Activated T-cell treated with anti-CD3 and anti-CD28 coated beads, Interleukin-2, amount 50 U/mL, for 72 hours (primary cell): ENCODE measurements at regions not wholly inside any gene's neighbourhood (a gene's known extent, or its start where the extent isn't known, plus 50 kb on each side); places are given as distances from the start of the nearest gene placed in this dataset.

Source experiments
- ATAC-seq, 2 donors: fragments of 150-1000 bp; cut with Tn5 transposase; replicated peaks in 1 of 2; 2 replicates each; pipeline ENCODE4 v1.10.0; 2021; ENCODE audit warnings: moderate library complexity in 2 of 2, mild to moderate bottlenecking in 1 of 2
- DNase-seq, 2 donors: peaks; one replicate each; pipeline ENCODE4 v3.0.0; 2021 to 2022; ENCODE audit warnings: mixed read lengths in 1 of 2
- H3K27ac Mint-ChIP-seq: one replicate; pipeline ENCODE4 v1.8.0; 2022; ENCODE audit warnings: mild to moderate bottlenecking, moderate library complexity, mixed read lengths
- H3K27me3 Mint-ChIP-seq: one replicate; pipeline ENCODE4 v1.8.0; 2022; ENCODE audit warnings: low read depth, mixed read lengths
- H3K36me3 Mint-ChIP-seq, 2 donors: one replicate each; pipeline ENCODE4 v1.8.0; 2022; ENCODE audit warnings: mixed read lengths in 2 of 2, mild to moderate bottlenecking in 1 of 2; ENCODE audit not compliant: insufficient read depth in 2 of 2
- H3K4me1 Mint-ChIP-seq: one replicate; pipeline ENCODE4 v1.8.0; 2022; ENCODE audit warnings: low read depth, mixed read lengths
- H3K4me3 Mint-ChIP-seq, 2 donors: one replicate each; pipeline ENCODE4 v1.8.0; 2022; ENCODE audit warnings: mild to moderate bottlenecking in 2 of 2, mixed read lengths in 2 of 2, moderate library complexity in 2 of 2
- H3K9me3 Mint-ChIP-seq, 2 donors: one replicate each; pipeline ENCODE4 v1.8.0; 2022; ENCODE audit warnings: mixed read lengths in 2 of 2

DNA sequence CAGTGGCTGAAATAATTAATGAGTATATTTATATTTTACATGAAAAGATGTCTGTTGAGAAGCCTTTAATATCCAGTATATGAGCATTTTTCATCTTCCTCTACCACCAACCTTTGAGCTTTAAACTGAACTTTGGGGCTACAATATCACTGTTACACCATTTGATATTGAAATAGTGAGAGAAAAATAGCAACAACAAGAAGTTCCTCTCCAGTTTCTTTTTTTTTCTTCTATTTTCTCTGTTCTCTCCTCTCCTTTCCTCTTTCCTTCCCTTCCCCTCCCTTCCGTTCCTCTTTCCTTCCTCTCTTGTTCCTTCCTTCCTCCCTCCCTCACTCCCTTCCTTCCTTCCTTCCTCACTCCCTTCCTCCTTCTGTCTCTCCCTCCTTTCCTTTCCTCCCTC is 1591.4 kb downstream of the PLA2G4A start:
- DNase-seq (no peak), ATAC-seq (no peak)
- no peak overlapping the region for H3K4me3 Mint-ChIP-seq
- no peaks in the 10 kb centered on the region for H3K36me3 Mint-ChIP-seq
- H3K27ac Mint-ChIP-seq, result no peak overlapping the region
- H3K27me3 Mint-ChIP-seq, result no peaks in the 10 kb centered on the region
- peaks cover 3 to 5% of the 10 kb centered on the region in 2 donors for H3K9me3 Mint-ChIP-seq
- H3K4me1 Mint-ChIP-seq, result no peaks in the 10 kb centered on the region

DNA sequence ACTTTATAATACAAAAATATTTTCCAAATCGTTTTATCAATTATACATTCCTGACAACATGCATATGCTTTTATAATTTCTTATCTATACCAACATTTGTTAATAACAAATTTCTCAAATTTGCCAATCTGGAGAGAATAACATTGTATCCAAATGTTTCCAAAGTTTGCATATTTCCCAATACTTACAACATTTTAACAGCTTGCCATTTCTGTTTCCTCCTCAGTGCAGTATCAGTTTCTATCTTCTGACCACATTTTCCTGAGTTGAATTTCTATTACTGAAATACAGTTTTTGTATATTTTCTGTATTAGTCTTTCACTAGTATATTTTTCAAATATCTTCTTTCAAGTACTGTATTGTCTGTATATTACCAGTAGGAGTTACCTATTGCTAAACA is 1594.3 kb downstream of the PLA2G4A start:
- H3K27me3 Mint-ChIP-seq, result no peaks in the 10 kb centered on the region
- H3K9me3 Mint-ChIP-seq, result peaks cover 1 to 3% of the 10 kb centered on the region in 2 donors
- DNase-seq (no peak), ATAC-seq (no peak)
- H3K27ac Mint-ChIP-seq, result no peak overlapping the region
- no peaks in the 10 kb centered on the region for H3K36me3 Mint-ChIP-seq
- no peaks in the 10 kb centered on the region for H3K4me1 Mint-ChIP-seq
- H3K4me3 Mint-ChIP-seq, result no peak overlapping the region

DNA sequence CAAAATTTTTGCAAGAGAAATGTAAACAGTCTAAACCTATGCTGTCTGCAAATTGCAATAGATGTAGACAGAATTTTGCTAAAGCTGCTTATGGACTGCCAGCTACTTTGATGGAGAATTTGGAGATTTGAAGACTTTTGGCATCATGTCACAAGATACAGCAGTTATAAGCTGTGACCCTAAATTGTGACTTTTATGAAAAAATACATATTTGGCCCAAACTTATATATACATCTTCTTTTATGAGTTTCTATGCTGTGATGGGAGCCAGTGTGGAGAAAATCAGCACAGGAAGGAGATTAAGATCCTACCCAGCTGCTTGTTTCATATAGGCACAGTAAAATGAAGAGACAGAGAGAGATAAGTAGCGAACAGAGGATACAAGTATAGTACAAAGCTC is 1595.4 kb downstream of the PLA2G4A start:
- H3K4me3 Mint-ChIP-seq, result no peak overlapping the region
- H3K4me1 Mint-ChIP-seq, result no peaks in the 10 kb centered on the region
- H3K27me3 Mint-ChIP-seq, result no peaks in the 10 kb centered on the region
- ATAC-seq (no peak), DNase-seq (no peak)
- no peak overlapping the region for H3K27ac Mint-ChIP-seq
- no peaks in the 10 kb centered on the region for H3K36me3 Mint-ChIP-seq
- H3K9me3 Mint-ChIP-seq, result peaks cover 3 to 6% of the 10 kb centered on the region in 2 donors

DNA sequence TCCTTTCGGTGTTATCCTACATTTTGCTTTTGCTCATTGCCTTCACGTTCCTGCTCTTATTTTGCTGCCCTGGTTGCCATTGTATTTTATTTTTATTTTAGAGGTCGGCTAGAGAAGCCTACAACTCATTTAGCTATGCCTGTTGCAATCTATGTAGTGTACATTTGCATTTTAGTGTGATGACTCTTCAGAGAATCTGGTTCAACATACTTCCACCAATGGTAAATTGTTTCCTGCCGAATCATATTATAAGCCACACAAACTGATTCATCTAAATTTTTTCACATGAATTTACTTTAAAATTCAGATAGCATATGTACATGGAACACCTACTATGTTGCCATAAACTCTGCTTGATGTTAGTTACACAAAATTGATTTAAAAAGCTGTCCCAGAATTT is 1596.9 kb downstream of the PLA2G4A start:
- ATAC-seq (no peak), DNase-seq (no peak)
- Mint-ChIP-seq H3K4me3 (no peak overlapping the region), H3K36me3 (no peaks in the 10 kb centered on the region), H3K27ac (no peak overlapping the region), H3K27me3 (no peaks in the 10 kb centered on the region), H3K9me3 (peaks cover 5 to 6% of the 10 kb centered on the region in 2 donors), H3K4me1 (no peaks in the 10 kb centered on the region)

DNA sequence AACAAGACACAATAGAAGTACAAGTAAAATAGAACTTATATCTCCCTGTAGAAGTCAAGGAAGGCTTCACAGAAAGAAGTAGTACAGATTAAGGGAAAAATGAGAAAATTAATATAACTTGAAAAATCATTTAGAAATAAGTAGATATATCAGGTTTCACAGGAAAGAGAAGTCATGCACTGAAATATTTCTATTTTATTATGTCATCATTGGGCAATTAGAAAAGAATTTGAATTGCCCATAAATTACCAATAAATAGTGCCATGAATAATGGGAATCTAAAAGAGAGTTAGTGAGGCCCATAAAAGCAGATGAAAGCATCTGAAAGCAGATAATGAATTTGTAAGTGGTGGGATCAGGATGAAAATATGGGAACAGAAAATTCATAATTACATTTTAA is 1597.8 kb downstream of the PLA2G4A start:
- Mint-ChIP-seq H3K4me1 (no peaks in the 10 kb centered on the region), H3K27me3 (no peaks in the 10 kb centered on the region)

DNA sequence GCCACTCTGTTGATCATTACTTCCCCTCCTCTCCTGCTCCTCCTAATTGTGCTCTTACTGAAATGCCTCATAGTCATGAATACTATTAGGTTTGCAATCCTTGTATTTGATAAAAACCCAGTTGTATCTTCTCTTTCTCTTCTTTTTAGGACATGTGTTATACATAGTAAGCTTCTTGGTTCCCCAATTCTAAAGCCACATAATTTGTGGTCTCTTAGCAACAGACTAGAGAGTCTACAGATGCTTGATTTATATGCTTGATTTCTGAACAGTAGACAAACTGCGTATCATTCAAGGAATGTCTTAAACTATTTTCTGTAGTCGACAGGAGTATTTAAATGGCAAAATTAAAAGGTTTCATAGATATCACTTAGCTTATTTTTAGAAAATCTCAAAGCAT is 1598.9 kb downstream of the PLA2G4A start:
- H3K4me3 Mint-ChIP-seq, result no peak overlapping the region
- DNase-seq, result no peak
- H3K4me1 Mint-ChIP-seq, result no peaks in the 10 kb centered on the region
- ATAC-seq, result no peak
- H3K27ac Mint-ChIP-seq, result no peak overlapping the region
- no peaks in the 10 kb centered on the region for H3K36me3 Mint-ChIP-seq
- H3K27me3 Mint-ChIP-seq, result no peaks in the 10 kb centered on the region
- H3K9me3 Mint-ChIP-seq, result peaks cover 3 to 4% of the 10 kb centered on the region in 2 donors

More for the DNA sequence above, 1597.8 kb downstream of the PLA2G4A start:
- peaks cover 5 to 6% of the 10 kb centered on the region in 2 donors for H3K9me3 Mint-ChIP-seq
- ATAC-seq (no peak), DNase-seq (no peak)
- no peaks in the 10 kb centered on the region for H3K36me3 Mint-ChIP-seq
- H3K27ac Mint-ChIP-seq, result no peak overlapping the region
- H3K4me3 Mint-ChIP-seq, result no peak overlapping the region

DNA sequence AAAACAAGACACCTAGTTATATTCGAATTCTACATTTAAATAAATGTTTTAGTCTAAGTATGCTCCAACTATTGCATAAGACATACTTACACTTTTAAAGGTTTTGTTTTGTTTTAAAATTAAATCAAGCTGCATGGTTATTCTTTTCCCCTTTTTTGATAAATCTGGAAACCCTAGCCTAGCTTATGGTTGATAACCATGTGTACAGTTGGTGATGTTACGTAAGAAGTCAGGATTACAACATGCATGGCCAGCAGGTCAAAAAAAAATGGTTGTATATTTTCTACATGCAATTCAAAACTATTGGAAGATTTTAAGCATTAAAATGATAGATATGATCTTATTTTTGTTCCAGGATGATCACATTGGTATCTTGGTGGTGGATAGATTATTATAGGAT is 1600.6 kb downstream of the PLA2G4A start:
- Mint-ChIP-seq H3K4me1 (no peaks in the 10 kb centered on the region), H3K36me3 (no peaks in the 10 kb centered on the region), H3K27me3 (no peaks in the 10 kb centered on the region), H3K4me3 (no peak overlapping the region), H3K27ac (no peak overlapping the region), H3K9me3 (peaks cover 3 to 4% of the 10 kb centered on the region in 2 donors)
- ATAC-seq (no peak), DNase-seq (no peak)

DNA sequence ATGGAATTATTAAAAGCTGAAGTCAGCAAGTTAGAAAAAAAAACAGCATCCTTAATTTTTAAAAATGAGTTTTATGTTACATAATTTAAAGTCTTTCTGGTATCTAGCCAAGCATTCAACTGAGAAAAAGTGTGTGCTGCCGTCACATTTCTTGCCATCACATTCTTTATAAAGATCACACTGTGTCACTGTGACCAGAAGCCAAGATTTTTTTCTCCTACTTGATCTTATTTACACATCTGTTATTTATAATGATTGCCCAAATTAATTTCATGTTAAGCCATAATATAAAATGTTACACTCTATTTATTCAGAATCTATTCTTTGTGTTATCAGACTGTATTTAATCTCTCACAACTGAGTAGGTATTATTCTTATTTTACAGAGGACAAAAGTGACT is 1603.7 kb downstream of the PLA2G4A start:
- Mint-ChIP-seq H3K36me3 (no peaks in the 10 kb centered on the region), H3K27me3 (no peaks in the 10 kb centered on the region), H3K27ac (no peak overlapping the region), H3K9me3 (peaks cover 3 to 4% of the 10 kb centered on the region in 2 donors), H3K4me3 (no peak overlapping the region), H3K4me1 (no peaks in the 10 kb centered on the region)
- DNase-seq (no peak), ATAC-seq (no peak)

DNA sequence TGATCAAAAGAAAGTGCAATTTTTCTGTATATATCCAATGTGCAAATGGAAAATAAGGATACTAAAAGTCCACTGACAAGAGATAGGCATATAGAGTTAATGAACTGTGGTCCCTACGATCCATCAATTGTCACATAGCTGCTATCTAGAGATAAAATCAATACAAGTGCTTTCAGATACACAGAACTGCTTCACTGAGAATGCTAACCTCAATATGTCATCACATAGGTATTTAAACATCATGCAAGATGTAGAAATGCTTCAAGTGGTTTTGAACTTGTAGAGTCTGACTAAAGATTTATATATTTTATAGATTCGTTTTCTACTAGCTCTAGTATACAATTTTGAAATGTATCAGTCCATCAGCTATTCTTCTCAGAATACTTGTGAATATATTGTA is 1604.7 kb downstream of the PLA2G4A start:
- no peaks in the 10 kb centered on the region for H3K27me3 Mint-ChIP-seq
- no peaks in the 10 kb centered on the region for H3K36me3 Mint-ChIP-seq
- H3K9me3 Mint-ChIP-seq, result peaks cover 3 to 6% of the 10 kb centered on the region in 2 donors
- no peak for ATAC-seq
- no peak overlapping the region for H3K4me3 Mint-ChIP-seq
- H3K4me1 Mint-ChIP-seq, result no peaks in the 10 kb centered on the region
- DNase-seq, result no peak
- no peak overlapping the region for H3K27ac Mint-ChIP-seq

DNA sequence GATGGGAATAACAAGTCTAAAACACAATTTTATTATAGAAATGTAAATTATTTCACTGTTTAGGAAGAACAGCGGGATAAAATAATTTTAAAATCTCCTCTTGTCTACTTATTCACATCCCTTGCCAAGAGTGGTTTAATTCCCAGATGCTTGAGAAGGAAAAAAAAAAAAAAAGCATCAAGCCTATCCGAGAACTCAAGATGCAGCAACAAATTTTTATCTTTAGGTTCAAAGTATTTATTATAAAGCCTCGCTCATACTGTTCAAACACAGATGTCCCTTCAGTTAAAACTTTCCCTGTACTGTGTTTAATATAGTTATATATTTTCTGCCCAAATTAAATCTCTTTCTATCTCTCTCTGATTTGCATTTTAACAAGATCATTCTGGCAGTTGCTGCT is 1615.8 kb downstream of the PLA2G4A start:
- H3K27ac Mint-ChIP-seq, result no peak overlapping the region
- no peak for DNase-seq
- no peaks in the 10 kb centered on the region for H3K4me1 Mint-ChIP-seq
- H3K4me3 Mint-ChIP-seq, result no peak overlapping the region
- ATAC-seq, result no peak
- H3K9me3 Mint-ChIP-seq, result peaks cover 0 to 1% of the 10 kb centered on the region in 2 donors
- H3K27me3 Mint-ChIP-seq, result no peaks in the 10 kb centered on the region
- H3K36me3 Mint-ChIP-seq, result no peaks in the 10 kb centered on the region

DNA sequence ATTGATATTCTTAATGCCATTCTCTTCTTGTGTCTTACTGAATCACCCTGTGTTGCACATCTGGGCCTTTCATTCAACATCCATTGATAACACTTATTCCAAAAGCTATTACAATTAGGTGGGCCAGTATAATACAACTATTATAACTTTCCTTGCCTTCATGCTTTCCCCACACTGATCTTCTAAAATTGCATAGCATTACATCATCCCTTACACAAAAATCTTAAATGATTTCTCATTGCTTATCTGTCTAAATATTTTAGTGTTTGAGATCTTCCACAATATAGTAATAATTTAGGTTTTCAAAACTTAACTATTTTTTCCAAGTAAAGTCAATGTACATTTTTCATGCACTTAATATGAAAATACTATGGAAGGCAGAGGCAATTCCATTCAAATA is 1634.1 kb downstream of the PLA2G4A start:
- no peak for DNase-seq
- no peak overlapping the region for H3K4me3 Mint-ChIP-seq
- no peaks in the 10 kb centered on the region for H3K36me3 Mint-ChIP-seq
- H3K27me3 Mint-ChIP-seq, result no peaks in the 10 kb centered on the region
- peaks cover 2 to 6% of the 10 kb centered on the region in 2 donors for H3K9me3 Mint-ChIP-seq
- no peak overlapping the region for H3K27ac Mint-ChIP-seq
- no peaks in the 10 kb centered on the region for H3K4me1 Mint-ChIP-seq
- no peak for ATAC-seq

DNA sequence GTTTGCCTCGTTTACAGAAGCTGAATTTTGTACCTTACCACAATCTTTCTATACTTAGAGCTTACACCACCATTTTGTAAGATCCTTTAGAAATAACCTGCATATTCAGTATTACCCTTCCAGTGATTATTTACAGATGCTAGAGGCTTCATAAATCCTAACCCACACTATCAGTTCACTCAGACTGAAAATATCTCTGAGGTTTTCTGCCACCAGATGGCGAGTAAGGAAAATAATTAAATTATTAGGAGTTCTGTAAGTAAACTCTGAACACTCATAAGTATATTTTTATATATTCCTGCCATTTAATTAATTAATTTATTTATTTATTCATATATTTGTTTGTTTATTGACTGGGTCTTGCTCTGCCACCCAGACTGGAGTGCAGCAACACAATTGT is 1635.2 kb downstream of the PLA2G4A start:
- DNase-seq (no peak), ATAC-seq (no peak)
- Mint-ChIP-seq H3K27ac (no peak overlapping the region), H3K27me3 (no peaks in the 10 kb centered on the region), H3K4me3 (no peak overlapping the region), H3K4me1 (no peaks in the 10 kb centered on the region), H3K9me3 (peaks cover 0 to 8% of the 10 kb centered on the region in 2 donors), H3K36me3 (no peaks in the 10 kb centered on the region)

DNA sequence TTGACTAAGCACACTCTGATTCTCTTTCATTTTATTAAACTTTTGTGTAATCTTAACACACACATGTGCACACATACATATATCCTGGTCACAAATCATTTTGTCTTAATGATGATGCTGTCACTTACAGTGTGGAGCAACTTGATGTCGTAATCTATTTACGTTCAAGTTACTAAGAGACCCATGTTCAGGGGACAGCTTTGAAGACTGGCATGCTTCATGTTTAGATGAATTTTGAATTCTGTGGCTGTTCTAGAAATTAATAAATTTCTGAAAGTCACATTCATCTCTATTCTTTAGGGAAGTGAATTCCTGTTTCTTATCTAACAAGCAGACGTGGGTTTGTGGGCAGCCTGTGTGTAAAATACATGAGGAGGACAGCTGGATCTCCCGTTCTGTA is 1637.8 kb downstream of the PLA2G4A start:
- H3K27me3 Mint-ChIP-seq, result no peaks in the 10 kb centered on the region

DNA sequence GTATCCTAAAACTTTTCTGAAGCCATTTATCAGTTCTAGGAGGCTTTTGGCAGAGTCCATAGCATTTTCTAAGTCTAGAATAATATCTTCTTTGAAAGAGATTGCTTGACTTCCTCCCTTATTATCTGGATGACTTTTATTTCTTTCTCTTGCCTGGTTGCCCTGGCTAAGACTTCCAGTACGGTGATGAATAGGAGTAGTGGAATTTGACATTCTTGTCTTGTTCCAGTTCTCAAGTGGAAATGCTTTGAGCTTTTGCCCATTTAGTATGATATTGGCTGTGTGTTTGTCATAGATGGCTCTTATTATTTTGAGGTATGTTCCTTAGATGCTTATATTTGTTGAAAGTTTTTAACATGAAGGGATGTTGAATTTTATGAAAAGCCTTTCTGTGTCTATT is 1647.9 kb downstream of the PLA2G4A start:
- no peak overlapping the region for H3K4me3 Mint-ChIP-seq
- H3K36me3 Mint-ChIP-seq, result peaks cover 0 to 2% of the 10 kb centered on the region in 2 donors
- peaks cover 6 to 7% of the 10 kb centered on the region in 2 donors for H3K9me3 Mint-ChIP-seq
- ATAC-seq (no peak), DNase-seq (no peak)
- no peak overlapping the region for H3K27ac Mint-ChIP-seq
- H3K4me1 Mint-ChIP-seq, result no peaks in the 10 kb centered on the region
- H3K27me3 Mint-ChIP-seq, result no peaks in the 10 kb centered on the region

More for the DNA sequence above, 1637.8 kb downstream of the PLA2G4A start:
- Mint-ChIP-seq H3K36me3 (peaks cover 0 to 1% of the 10 kb centered on the region in 2 donors), H3K9me3 (peaks cover 0 to 8% of the 10 kb centered on the region in 2 donors), H3K27ac (no peak overlapping the region), H3K4me3 (no peak overlapping the region), H3K4me1 (no peaks in the 10 kb centered on the region)
- no peak for DNase-seq
- no peak for ATAC-seq
